GM12878 (cell line): ENCODE measurements at regions not wholly inside any gene's neighbourhood (a gene's known extent, or its start where the extent isn't known, plus 50 kb on each side); places are given as distances from the start of the nearest gene placed in this dataset.
A peak's percentile ranks its signal among the peaks of the same experiment; 100 is the strongest.

Source experiments
- ATAC-seq: fragments of 200-7000 bp; cut with Tn5 transposase; 3 replicates; pipeline ENCODE4 v1.9.1; 2020; ENCODE audit warnings: mild to moderate bottlenecking, moderate library complexity
- BruUV-seq: library from RNA; stranded (reverse); fragments of 400-500 nt; replicated peaks from 2 replicates; lab custom pipeline; 2021; lab: Mats Ljungman, UMichigan
- CTCF ChIA-PET: fragments of 300-600 bp; sonication (Branson Sonifier 250); formaldehyde crosslinking; extraction: SDS; loops from one replicate; lab custom pipeline; 2021; ENCODE audit warnings: inconsistent platforms; lab: Yijun Ruan, JAX
- POLR2A ChIA-PET: fragments of 350-600 bp; formaldehyde crosslinking; extraction: SDS; loops from one replicate; lab custom pipeline; 2021; ENCODE audit warnings: inconsistent platforms; lab: Charles Lee
- RAD21 ChIA-PET: fragments of 300-600 bp; sonication (Branson Sonifier 250); formaldehyde crosslinking; loops from one replicate; lab custom pipeline; 2023; ENCODE audit warnings: antibody characterized with exemption; ENCODE audit not compliant: unreplicated experiment; lab: Charles Lee
- SMC1A ChIA-PET: fragments of 300-600 bp; sonication (Branson Sonifier 250); formaldehyde crosslinking; loops from one replicate; lab custom pipeline; 2023; ENCODE audit not compliant: unreplicated experiment, uncharacterized antibody; lab: Charles Lee
- DNase-seq: peaks from one replicate; pipeline ENCODE4 v3.0.0-alpha.2; 2011; ENCODE audit warnings: low read depth, low spot score
- FAIRE-seq: peaks from 3 replicates; lab custom pipeline; 2011; peaks lifted over from hg19 to GRCh38; lab: Jason Lieb, UNC
- H2AFZ ChIP-seq: 2 replicates; pipeline ENCODE4 v1.6.0; 2011; ENCODE audit warnings: low read depth, low read length, control low read depth; ENCODE audit not compliant: control insufficient read depth
- H3K27ac ChIP-seq: 2 replicates; pipeline ENCODE4 v1.5.1; 2011; ENCODE audit warnings: control low read depth; ENCODE audit not compliant: control insufficient read depth, insufficient read depth
- H3K27me3 ChIP-seq, 2 experiments: replicated peaks in 1 of 2; 2 replicates each; pipeline versions ENCODE4 v1.6.0 to v1.6.1; 2011; ENCODE audit warnings: low read length in 1 of 2; ENCODE audit not compliant: control insufficient read depth in 2 of 2, insufficient read depth in 2 of 2
- H3K36me3 ChIP-seq, 2 experiments: 2 replicates each; pipeline ENCODE4 v1.5.1; 2011; ENCODE audit warnings: low read length in 1 of 2; ENCODE audit not compliant: control insufficient read depth in 2 of 2, insufficient read depth in 2 of 2
- H3K4me1 ChIP-seq: 2 replicates; pipeline ENCODE4 v1.6.1; 2011; ENCODE audit warnings: mild to moderate bottlenecking, low read length, moderate library complexity, mixed read lengths; ENCODE audit not compliant: control insufficient read depth, insufficient read depth
- H3K4me2 ChIP-seq: 2 replicates; pipeline ENCODE4 v1.6.0; 2011; ENCODE audit warnings: control low read depth; ENCODE audit not compliant: control insufficient read depth, insufficient read depth
- H3K4me3 ChIP-seq: fragments of 200-600 bp; sonication (generic); 2 replicates; pipeline ENCODE4 v1.5.1; 2016
- H3K79me2 ChIP-seq: 2 replicates; pipeline ENCODE4 v1.6.0; 2011; ENCODE audit warnings: low read length; ENCODE audit not compliant: control insufficient read depth, insufficient read depth
- H3K9ac ChIP-seq: 2 replicates; pipeline ENCODE4 v1.8.0; 2011; ENCODE audit warnings: low read length, control low read depth, mixed read lengths; ENCODE audit not compliant: control insufficient read depth, insufficient read depth
- H3K9me3 ChIP-seq: replicated peaks from 3 replicates; pipeline ENCODE4 v1.5.1; 2011; ENCODE audit warnings: mild to moderate bottlenecking, low read length; ENCODE audit not compliant: control insufficient read depth, insufficient read depth
- H4K20me1 ChIP-seq: 2 replicates; pipeline ENCODE4 v1.6.0; 2011; ENCODE audit not compliant: control insufficient read depth, insufficient read depth
- EZH2 ChIP-seq: IDR thresholded peaks from 2 replicates; pipeline ENCODE4 v1.6.1; 2012; ENCODE audit warnings: low read depth, mild to moderate bottlenecking, control low read depth, inconsistent platforms, low read length, borderline replicate concordance; ENCODE audit not compliant: control insufficient read depth
- MYB ChIP-seq: fragments of 150-350 bp; IDR thresholded peaks from 2 replicates; pipeline ENCODE4 v1.6.1; 2014; ENCODE audit warnings: mild to moderate bottlenecking, low read depth, low read length, borderline replicate concordance
- NFYB ChIP-seq: IDR thresholded peaks from 2 replicates; pipeline ENCODE4 v1.6.1; 2011; ENCODE audit warnings: low read depth, mild to moderate bottlenecking, low read length, improper control_type of control experiment, moderate library complexity; ENCODE audit not compliant: insufficient read depth
- NR2C1 ChIP-seq: fragments of 450-650 bp; IDR thresholded peaks from 2 replicates; pipeline ENCODE4 v1.6.1; 2017; ENCODE audit warnings: antibody characterized with exemption, mild to moderate bottlenecking, moderate library complexity
- SIN3A ChIP-seq: IDR thresholded peaks from 2 replicates; pipeline ENCODE4 v1.6.1; 2012; ENCODE audit warnings: low read depth, low read length, improper control_type of control experiment
- ZNF384 ChIP-seq: IDR thresholded peaks from 2 replicates; pipeline ENCODE4 v1.6.1; 2012; ENCODE audit warnings: low read depth, mild to moderate bottlenecking, low read length, improper control_type of control experiment, borderline replicate concordance
- in situ Hi-C: fragments of 300-500 bp; cut with MboI; formaldehyde crosslinking; loops from 9 replicates; pipeline ENCODE4 v1.14.3; 2018; ENCODE audit warnings: mixed read lengths
- intact Hi-C: fragments of 100-400 bp; cut with micrococcal nuclease; formaldehyde crosslinking; loops from one replicate; pipeline ENCODE4 v1.14.2; 2022; ENCODE audit not compliant: unreplicated experiment
- TF ChIP-seq, protein P1 (sequence below): IDR thresholded peaks from 2 replicates; pipeline ENCODE4 v1.6.1; 2012; ENCODE audit warnings: mild to moderate bottlenecking, low read depth, low read length
- TF ChIP-seq, protein P2 (sequence below): fragments of 450-650 bp; IDR thresholded peaks from 2 replicates; pipeline ENCODE4 v1.6.1; 2017; ENCODE audit warnings: mild to moderate bottlenecking, moderate library complexity
- TF ChIP-seq, protein P3 (sequence below): IDR thresholded peaks from 2 replicates; pipeline ENCODE4 v1.6.1; 2012; ENCODE audit warnings: low read depth, low read length, improper control_type of control experiment
- TF ChIP-seq, protein P4 (sequence below): fragments of 450-650 bp; IDR thresholded peaks from 2 replicates; pipeline ENCODE4 v1.6.1; 2017; ENCODE audit warnings: low read depth, mild to moderate bottlenecking, moderate library complexity

DNA sequence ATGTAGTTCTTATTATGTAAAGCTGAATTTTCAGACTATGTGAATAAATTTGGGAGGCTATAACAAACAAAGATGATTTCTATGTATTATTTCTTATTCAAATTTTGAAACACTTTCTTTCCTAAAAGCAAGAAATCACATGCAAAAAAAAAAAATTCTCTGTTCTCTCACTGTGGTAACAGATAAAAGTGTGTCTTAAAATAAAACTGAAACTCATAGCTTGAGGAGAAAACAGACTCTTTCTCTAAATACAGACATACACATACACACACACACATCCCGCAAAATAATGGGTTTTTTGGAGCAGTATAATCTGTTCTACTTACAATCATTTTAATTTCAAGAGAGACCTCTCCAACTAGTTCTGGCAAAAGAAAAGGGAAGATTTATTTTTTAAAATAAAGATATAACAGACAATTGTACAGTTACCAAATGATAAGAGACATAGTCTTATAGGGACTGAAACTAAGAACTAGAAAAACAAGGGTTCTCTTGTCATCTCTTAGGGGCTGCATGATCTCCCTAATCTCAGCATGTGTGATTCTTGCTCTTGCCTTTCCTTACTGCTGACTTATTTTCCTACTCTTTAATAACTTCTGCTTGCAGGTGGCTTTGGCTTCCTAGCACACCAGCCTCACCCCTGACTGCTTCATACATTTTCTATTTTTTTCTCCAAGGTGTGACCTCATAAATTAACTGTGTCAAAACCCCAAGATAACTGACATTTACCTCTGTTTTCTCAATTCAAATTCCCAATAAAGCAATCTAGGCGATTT is 483.5 kb upstream of the POT1 start (continued):
- TF ChIP-seq, protein P1, sequence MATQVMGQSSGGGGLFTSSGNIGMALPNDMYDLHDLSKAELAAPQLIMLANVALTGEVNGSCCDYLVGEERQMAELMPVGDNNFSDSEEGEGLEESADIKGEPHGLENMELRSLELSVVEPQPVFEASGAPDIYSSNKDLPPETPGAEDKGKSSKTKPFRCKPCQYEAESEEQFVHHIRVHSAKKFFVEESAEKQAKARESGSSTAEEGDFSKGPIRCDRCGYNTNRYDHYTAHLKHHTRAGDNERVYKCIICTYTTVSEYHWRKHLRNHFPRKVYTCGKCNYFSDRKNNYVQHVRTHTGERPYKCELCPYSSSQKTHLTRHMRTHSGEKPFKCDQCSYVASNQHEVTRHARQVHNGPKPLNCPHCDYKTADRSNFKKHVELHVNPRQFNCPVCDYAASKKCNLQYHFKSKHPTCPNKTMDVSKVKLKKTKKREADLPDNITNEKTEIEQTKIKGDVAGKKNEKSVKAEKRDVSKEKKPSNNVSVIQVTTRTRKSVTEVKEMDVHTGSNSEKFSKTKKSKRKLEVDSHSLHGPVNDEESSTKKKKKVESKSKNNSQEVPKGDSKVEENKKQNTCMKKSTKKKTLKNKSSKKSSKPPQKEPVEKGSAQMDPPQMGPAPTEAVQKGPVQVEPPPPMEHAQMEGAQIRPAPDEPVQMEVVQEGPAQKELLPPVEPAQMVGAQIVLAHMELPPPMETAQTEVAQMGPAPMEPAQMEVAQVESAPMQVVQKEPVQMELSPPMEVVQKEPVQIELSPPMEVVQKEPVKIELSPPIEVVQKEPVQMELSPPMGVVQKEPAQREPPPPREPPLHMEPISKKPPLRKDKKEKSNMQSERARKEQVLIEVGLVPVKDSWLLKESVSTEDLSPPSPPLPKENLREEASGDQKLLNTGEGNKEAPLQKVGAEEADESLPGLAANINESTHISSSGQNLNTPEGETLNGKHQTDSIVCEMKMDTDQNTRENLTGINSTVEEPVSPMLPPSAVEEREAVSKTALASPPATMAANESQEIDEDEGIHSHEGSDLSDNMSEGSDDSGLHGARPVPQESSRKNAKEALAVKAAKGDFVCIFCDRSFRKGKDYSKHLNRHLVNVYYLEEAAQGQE = no peak
- peak; percentile 69; the same call in 1 of the 2 replicates for TF ChIP-seq ZNF384

DNA sequence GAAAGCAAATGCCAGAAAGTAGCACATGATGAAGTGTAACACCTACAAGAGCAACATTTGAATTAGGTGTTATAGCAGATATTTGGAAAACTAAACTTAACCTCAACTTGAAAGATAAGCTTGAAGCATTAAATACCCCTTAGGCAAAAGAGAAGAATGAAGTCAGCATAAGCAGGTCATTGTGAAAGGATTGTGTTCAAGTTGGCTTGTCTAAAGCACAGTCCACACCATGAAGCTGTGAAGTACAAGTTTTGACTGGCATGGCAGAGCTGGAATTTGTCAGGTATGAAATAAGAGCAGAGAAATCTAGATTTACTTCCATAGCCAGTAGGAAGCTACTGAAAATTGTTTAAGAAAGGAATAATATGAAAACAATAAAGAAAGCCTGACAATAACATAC is 480.3 kb upstream of the POT1 start:
- Histone ChIP-seq H3K9me3 (no peaks in the 10 kb centered on the region), H3K9ac (no peak overlapping the region), H3K27ac (no peak overlapping the region), H3K79me2 (no peaks in the 10 kb centered on the region), H3K4me3 (no peak overlapping the region), H3K4me1 (no peaks in the 10 kb centered on the region), H4K20me1 (no peaks in the 10 kb centered on the region)
- in situ Hi-C loops = no loop called here
- POLR2A ChIA-PET = no interaction called here
- CTCF ChIA-PET = no interaction called here
- RAD21 ChIA-PET = no interaction called here
- no peak for ATAC-seq
- FAIRE-seq = no peak
- TF ChIP-seq, protein P2, sequence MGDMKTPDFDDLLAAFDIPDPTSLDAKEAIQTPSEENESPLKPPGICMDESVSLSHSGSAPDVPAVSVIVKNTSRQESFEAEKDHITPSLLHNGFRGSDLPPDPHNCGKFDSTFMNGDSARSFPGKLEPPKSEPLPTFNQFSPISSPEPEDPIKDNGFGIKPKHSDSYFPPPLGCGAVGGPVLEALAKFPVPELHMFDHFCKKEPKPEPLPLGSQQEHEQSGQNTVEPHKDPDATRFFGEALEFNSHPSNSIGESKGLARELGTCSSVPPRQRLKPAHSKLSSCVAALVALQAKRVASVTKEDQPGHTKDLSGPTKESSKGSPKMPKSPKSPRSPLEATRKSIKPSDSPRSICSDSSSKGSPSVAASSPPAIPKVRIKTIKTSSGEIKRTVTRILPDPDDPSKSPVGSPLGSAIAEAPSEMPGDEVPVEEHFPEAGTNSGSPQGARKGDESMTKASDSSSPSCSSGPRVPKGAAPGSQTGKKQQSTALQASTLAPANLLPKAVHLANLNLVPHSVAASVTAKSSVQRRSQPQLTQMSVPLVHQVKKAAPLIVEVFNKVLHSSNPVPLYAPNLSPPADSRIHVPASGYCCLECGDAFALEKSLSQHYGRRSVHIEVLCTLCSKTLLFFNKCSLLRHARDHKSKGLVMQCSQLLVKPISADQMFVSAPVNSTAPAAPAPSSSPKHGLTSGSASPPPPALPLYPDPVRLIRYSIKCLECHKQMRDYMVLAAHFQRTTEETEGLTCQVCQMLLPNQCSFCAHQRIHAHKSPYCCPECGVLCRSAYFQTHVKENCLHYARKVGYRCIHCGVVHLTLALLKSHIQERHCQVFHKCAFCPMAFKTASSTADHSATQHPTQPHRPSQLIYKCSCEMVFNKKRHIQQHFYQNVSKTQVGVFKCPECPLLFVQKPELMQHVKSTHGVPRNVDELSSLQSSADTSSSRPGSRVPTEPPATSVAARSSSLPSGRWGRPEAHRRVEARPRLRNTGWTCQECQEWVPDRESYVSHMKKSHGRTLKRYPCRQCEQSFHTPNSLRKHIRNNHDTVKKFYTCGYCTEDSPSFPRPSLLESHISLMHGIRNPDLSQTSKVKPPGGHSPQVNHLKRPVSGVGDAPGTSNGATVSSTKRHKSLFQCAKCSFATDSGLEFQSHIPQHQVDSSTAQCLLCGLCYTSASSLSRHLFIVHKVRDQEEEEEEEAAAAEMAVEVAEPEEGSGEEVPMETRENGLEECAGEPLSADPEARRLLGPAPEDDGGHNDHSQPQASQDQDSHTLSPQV = no peak
- TF ChIP-seq EZH2 (no peak), NFYB (no peak), NR2C1 (no peak), MYB (no peak), SIN3A (no peak)
- TF ChIP-seq, protein P3, sequence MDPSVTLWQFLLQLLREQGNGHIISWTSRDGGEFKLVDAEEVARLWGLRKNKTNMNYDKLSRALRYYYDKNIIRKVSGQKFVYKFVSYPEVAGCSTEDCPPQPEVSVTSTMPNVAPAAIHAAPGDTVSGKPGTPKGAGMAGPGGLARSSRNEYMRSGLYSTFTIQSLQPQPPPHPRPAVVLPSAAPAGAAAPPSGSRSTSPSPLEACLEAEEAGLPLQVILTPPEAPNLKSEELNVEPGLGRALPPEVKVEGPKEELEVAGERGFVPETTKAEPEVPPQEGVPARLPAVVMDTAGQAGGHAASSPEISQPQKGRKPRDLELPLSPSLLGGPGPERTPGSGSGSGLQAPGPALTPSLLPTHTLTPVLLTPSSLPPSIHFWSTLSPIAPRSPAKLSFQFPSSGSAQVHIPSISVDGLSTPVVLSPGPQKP = no peak
- TF ChIP-seq, protein P4, sequence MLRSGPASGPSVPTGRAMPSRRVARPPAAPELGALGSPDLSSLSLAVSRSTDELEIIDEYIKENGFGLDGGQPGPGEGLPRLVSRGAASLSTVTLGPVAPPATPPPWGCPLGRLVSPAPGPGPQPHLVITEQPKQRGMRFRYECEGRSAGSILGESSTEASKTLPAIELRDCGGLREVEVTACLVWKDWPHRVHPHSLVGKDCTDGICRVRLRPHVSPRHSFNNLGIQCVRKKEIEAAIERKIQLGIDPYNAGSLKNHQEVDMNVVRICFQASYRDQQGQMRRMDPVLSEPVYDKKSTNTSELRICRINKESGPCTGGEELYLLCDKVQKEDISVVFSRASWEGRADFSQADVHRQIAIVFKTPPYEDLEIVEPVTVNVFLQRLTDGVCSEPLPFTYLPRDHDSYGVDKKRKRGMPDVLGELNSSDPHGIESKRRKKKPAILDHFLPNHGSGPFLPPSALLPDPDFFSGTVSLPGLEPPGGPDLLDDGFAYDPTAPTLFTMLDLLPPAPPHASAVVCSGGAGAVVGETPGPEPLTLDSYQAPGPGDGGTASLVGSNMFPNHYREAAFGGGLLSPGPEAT = no peak
- TF ChIP-seq, all 136 proteins: peak for 0
- Histone ChIP-seq H3K4me2 (no peak overlapping the region), H3K36me3 (no peaks in the 10 kb centered on the region), H2AFZ (no peak overlapping the region), H3K27me3 (no peaks in the 10 kb centered on the region)
- no peak for DNase-seq
- SMC1A ChIA-PET = interaction anchor here (0.8 kb wide), 1 partner anchor 750 kb away, joined by 3 read pairs; no protein-coding TSS in a partner anchor
- no TSS peak for BruUV-seq
- intact Hi-C loops = no loop called here
